Posterior cingulate gyrus (tissue), 11 donors: ENCODE measurements at regions not wholly inside any gene's neighbourhood (a gene's known extent, or its start where the extent isn't known, plus 50 kb on each side); places are given as distances from the start of the nearest gene placed in this dataset.
A peak's percentile ranks its signal among the peaks of the same experiment; 100 is the strongest.

Experiments used
- DNase-seq, 10 donors: peaks; one replicate each; pipeline versions ENCODE4 v3.0.0 to v3.0.0-alpha.2; 2020 to 2021; ENCODE audit warnings: mixed read lengths in 3 of 10
- intact Hi-C: fragments of 100-400 bp; cut with DNase I; formaldehyde crosslinking; loops from one replicate; pipeline ENCODE4 v1.15.1; 2023

DNA sequence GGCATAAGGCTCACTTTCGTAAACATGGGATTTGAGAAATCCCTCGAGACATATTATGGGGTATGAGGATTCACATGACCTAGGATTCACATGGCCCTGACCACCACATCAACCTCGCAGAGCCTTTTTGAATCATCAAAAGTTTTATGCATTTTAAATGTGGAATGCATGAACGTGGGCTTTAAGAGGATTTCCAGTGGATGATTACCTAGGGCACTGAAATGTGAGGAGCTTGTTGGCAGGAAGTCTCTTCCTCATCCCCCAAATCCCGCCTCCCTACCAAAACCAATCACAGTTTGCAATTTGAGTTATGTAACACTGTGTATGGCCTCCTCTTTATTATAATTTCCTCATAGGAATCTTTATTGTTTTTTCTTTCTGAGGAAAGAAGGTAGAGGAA lies 659.6 kb upstream of the TBX3 start:
- intact Hi-C loops = no loop called here
- DNase-seq = no peak

DNA sequence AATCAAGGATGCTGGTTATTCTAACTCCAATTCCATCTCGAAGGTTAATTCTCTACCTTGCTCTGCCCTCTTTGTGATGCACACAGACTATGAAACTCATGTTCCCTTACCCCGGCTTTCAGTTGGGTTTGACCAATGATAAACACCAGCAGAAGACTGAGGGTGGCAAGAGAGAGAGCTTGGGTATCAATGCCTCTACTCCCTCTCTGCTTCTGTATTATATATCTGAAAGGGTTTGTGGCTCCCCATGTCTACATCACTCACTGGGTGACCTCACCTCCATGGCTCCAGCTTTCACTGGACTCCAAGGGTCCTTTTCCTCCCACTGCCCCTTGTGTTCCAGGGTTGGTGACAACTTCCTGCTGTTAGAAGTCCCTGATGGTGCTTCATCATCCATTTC lies 659.0 kb upstream of the TBX3 start:
- DNase-seq = no peak
- intact Hi-C loops = no loop called here

DNA sequence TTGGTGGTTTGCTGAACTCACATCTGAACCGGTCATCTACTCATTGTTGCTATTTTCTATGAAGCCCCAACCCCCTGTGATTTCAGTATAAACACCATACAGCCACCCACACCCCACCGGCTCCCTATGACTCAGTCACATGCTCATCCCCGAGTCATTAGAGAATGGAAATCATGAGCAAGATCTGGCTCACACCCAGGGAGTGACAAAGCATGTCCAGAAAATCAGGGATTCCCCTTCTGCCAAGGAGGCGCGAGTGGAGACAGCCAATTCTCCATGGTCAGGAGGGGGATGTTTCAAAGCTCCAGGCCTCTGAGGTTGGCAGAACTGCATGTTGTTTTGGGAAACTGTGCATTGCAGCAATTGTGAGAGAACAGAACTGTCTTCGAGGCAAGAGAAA lies 657.5 kb upstream of the TBX3 start:
- intact Hi-C loops = no loop called here

DNA sequence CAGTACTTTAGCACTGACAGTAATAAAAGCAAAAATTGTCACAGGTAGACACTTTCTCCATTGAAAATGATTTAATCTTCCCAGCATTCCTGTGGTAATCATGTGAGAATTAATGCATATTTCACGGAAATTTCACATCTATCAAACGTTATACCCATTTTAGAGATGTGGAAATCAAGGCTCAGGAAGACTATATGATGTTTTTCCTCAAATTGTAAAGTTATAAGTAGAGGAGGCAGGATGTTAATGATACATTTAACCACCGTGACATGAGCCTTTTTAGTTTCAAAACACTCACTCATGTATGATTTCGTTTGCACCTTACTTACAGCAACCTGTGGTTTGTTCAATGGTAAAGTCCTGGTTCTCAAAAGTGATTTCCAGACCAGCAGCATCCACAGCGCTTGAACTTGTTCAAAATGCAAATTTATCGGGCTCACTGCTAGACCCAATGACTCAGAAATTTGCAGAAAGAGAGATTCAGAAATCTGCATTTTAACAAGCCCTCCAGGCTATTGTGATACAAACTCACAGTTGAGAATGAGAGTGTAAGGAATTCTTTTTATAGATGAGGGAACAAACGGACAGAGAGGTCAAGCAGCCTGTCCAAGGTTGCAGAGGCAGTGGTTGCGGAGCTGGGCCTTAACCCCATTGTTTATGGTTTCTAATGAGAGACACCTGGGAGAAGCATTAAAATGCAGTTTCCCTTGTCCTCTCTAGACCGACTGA lies 654.8 kb upstream of the TBX3 start:
- no peak for DNase-seq
- intact Hi-C loops = no loop called here

More for the DNA sequence above, 657.5 kb upstream of the TBX3 start:
- DNase-seq = peak in 1 of 10 donors; percentile 45

DNA sequence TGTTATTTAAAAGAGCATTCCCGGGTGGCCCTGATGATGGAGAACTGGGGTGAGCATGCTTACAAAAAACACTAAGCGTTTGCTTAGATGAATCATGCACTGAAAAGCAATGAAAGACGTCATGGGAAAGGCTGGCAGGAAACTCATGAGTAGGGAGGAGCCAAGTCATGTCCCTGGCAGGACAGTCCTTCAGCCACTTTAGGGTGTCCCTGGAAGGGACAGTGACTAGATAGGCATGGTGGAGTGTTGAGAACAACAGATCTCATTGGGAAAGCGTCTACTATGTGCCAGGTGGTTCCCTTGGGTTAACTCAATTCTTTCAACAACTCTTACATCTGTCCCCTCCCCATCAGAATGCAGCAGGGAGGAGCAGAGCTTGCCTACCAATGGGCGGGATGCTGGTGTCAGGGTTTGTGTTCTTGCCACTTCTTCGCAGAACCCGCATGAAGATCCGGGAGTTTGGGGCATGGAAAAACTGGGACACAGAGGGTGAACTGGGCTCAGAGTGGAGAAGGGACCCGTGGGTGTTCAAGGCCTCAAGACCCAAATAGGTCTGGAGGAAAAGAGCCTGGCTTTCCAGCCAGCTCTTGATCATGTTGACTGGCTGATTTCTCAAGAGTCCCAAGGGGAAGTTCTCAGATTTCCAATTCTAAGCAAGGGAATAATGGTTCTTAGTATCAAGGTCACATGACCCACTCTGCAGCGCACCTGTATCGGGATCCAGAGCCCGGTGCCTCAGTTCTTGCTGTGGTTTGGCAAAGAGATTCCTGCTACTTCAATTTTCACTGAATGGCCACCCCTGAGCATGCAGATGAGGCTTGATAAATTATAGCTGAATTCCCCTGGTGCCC lies 653.9 kb upstream of the TBX3 start:
- intact Hi-C loops = no loop called here
- peak in 2 of 10 donors; percentile 34 to 66 for DNase-seq

DNA sequence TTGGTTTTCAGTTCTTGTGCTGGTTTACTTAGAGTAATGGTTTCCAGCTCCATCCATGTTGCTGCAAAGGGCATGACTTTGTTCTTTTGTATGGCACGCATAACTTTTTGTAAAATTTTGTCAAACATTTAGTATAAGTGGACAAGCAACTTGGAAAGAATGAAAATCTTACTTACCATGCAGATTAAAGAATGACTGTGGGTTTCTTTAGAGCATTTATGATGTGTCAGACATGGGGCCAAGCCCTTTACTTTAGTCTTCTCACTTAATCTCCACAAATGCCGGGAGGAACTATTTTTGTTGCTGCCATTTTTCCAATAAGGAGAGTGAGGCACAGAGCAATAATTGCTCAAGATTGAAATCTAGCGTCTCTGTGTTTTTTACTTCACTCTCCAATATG lies 652.5 kb upstream of the TBX3 start:
- intact Hi-C loops = no loop called here
- no peak for DNase-seq

DNA sequence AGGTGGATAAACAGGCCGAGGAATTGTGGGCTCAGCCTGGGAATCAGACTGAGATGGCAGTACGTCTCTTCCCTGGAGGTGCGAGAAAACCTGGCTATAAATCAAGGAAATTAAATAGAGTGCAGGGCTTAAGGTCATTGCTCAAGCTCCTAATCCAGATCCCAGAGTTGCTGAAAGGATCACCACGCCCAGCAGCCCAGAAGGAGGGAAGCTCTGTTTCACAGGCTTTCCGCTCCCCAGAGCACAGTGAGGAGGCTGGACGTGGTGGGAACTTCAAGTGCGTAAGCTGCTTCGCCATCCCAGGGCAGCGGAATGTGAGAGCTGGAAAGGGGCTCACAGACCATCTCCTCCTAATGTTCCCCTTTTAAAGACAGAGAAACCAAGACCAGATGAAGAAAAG lies 651.6 kb upstream of the TBX3 start:
- intact Hi-C loops = no loop called here
- DNase-seq = peak in 1 of 10 donors; percentile 49

DNA sequence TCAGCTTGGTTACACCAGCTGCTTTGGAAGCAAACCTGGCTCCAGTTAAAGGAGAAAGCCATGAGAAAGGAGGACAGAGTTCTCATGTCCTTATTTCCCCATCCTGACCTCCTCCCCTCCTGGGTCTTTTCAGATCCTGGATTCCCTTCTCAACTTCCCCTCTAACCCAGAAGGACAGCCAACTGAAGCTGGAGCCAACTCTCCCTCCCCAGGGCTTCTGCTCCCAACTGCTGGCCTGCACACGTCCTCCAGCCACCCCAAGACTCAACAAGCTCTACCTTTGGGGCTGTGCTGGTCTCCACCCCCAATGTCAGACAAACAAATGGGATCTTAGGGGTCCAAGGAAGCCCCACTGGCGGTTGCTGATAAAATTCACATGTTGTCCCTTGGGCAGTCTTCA lies 651.1 kb upstream of the TBX3 start:
- intact Hi-C loops = no loop called here

DNA sequence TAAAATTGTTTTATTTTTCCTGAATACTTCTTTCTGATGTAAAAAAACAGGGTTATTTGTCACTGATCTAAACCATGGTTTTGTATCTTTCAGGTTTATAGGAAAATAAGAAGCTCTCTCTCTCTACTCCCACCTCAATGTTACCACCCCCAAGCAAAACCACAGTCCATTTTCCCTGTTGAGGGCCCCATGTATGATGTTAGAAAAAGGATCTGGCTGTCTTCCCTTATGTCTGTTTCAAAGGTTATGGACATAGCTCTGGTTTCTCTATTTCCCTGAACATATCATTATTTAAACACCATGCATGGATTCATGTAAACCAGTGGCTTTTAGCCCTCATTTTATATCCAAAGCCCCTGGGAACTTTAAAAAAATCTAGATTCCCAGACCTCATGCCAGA lies 649.0 kb upstream of the TBX3 start:
- intact Hi-C loops = no loop called here
- no peak for DNase-seq

More for the DNA sequence above, 651.1 kb upstream of the TBX3 start:
- DNase-seq = no peak

DNA sequence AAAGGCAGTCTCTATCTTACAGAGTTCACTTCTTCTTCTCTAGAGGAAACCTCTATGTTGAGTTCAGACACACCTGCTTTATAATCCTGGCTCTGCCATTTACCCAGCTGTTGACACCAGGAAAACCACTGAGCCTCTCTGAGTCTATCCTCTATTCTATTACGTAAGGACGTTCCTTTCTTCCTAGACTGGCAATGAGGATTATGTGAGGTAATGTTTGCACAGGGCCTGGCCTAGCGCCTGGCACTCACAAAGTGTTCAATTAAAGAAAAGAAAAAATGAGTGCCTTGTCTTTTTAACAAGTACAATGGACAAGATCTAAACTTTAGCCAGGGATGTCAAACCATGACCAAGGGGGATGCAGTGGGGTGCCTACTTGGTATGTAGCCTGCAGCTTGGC lies 641.9 kb upstream of the TBX3 start:
- no peak for DNase-seq
- intact Hi-C loops = no loop called here

DNA sequence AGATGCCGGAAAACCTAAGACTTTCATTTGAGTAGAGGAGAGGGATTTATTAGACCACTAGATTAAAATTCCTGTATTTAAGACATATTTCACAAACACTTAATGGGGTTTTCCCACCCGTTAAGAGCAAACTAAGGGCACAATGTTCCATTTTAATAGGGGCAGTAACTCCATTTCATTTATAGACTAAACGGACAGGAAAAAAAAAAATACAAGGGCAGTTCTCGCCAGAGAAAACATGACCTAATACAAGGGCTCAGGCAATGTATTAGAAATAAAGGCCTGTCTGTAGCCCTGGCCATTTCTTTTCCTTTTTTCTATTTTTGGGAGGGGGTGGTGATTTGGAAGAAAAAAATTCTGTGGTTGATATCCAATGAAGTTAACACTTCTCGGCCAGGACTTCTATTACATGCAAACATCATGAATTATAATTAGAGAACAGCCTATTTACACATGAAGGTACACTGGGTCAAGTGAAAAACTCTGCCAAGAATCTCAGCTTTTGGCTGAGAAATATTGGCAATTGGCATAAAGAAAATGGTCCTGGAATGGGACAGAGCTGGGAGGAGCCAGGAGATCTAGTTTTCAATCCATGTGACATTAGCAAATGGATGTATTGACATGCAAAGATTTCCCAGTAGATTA lies 641.1 kb upstream of the TBX3 start:
- no peak for DNase-seq
- intact Hi-C loops = no loop called here

DNA sequence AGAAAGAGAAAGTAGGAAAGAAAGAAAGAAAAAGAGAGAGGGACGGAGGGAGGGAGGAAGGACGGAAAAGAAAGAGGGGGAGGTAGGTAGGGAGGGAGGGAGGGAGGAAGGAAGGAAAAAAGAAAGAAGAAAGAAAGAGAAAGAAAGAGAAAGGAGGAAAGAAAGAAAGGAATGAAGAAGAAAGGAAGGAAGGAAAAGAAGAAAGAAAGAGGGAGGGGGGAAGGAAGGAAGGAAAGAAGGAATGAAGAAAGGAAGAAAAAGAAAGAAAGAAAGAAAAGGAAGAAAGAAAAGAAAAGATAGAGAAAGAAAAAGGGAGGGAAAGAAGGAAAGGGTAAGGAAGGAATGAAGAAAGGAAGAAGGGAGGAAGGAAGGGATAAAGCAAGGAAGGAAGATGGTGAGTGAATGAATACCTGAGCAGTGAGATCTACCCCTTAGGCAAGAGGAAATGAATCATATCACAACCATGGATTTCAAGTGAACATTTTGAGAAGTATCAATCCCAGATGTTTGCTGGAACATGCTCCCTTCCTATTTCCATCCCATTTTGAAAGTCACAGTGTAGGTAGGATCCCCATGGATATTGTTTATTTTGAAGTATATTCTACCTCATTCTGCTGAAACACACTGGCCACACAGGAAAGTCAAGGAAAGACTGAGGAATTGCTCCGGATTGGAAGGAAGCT lies 639.4 kb upstream of the TBX3 start:
- intact Hi-C loops = no loop called here
- DNase-seq = no peak

DNA sequence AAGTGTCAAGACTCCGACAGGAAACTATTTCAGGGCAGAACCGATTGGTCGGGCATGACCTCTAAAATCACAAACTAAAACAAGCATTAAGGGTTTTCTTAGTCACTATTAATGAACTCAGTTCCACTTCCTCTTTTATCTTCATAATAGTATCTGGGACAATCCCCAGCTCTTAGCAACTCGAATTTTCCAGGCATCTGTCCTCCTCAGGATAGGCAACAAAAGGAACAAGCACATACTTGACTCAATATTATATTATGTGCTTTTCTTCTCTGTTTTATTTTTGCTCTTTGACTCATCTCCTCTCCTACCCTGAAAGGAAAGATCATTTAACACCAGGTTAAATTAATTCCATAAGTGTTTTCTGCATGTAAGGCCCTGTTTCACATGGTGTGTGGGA lies 638.3 kb upstream of the TBX3 start:
- DNase-seq = no peak
- intact Hi-C loops = no loop called here

DNA sequence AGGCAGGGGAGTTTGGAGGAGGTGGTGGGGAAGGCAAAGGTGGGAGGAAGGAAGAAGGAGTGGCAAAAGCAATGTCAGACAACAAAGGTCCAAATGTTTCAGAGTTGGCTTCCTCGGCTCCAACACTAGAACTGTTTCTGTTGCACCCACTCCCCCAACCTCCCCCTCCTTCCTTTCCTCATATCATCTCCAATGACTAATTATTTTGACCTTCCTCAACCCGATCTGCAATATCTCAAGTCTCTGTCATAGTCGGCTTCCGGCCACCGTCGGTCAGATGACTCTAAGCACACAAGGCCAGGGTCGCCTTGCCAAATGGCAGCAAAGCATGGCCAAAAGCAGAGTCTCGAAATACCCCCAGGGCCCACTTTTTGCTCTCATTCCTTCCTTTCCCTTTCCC lies 637.0 kb upstream of the TBX3 start:
- DNase-seq = no peak
- intact Hi-C loops = no loop called here

DNA sequence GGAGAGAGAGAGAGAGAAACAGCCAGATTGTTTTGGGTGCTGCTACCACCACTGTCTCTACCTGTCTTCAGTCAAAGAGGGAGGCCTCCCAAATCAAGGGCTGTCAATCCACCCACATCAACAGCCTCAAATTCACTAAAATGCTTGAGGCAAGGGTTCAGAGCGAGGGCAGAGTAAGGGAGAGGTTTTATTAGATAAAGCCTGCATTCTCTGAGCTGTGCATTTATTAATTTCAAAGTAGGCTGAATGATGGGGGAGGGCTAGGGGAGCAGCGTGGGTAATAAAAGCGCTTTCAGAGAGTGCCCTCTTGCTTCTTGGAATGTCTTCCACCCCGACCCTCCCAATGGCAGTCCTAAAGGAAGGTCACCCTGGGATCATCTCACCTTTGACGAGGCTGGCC lies 636.5 kb upstream of the TBX3 start:
- no peak for DNase-seq
- intact Hi-C loops = no loop called here

DNA sequence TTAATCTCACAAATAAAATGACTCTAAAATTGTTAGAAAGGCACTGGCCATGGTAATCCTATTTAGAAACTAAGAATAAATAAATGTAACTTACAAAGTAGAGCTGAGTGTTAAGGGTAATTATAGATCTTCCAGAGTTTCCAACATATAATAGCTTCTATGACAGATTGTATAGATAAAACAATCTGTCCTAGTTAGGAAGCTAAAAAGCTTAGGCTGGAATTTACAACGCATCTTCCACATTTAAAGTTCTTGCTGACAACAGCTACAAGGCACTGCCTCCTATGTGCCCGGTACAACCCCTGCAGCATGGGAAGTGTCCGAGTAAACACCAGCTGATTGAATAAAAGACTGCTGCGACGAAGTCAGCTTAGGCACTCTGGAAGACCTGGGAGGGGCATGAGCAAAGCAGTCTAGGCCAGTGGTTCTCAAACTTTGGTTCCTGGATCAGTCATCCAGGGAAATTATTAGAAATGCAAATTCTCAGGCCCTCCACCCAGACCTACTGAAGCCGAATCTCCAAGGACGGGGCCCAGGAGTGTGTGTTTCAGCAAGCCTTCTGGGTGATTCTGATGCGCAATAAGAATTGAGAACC lies 635.6 kb upstream of the TBX3 start:
- no peak for DNase-seq
- intact Hi-C loops = no loop called here

DNA sequence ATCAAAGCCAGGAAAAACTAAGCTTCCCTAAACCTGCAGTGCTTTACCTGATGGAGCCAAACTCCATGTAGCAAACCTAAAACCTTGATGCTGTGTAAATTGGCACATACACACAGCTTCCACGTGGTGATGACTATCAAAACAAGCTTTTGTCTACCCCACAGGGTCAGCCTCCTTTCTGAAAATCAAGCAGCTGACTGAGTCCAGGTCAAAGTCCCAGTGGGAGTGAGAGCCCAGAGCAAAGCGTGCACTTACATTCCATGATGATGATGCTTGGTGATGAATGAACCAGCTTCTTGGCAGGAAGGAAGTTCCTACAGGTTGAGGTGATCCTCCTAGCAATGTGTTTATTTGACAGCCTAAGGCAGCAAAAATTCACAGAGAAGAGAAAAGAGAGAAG lies 630.0 kb upstream of the TBX3 start:
- DNase-seq = no peak
- intact Hi-C loops = no loop called here

DNA sequence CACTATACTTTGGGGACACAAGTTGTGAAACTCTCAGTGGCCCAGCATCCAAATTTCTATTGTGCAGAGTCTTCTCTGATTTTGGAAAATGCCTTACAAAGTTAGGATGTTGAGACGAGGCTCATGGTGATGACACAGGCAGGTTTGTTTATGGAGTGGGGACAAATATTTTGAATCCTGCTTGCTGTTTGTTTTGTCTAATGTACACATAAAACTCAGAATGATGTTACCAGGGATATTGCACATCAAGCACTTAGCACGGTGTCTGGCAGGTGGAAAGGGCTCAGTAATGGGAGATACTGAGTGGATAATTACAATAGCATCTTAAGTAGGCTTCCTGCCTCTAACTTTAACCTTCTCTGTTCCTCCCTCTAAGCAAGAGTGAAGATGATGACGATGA lies 628.9 kb upstream of the TBX3 start:
- intact Hi-C loops = no loop called here
- DNase-seq = no peak

DNA sequence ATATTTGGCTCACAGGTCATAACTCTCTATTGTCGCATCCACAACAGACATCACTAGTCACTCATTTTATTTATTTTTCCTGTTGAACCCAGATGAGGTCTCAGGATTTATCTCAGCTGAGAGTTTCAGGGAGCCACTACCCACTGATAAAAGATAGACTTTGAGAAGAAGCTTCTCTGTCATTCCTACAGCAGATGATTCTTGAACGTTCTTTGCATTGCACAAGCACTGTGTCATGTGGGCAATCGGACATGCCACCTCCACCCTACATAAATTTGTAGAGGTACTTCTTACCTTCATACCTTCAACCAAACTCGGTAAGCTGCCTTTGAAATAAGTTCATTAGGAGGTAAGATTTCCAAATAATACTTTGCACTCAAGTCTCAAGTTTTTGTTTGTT lies 627.9 kb upstream of the TBX3 start:
- no peak for DNase-seq
- intact Hi-C loops = no loop called here

DNA sequence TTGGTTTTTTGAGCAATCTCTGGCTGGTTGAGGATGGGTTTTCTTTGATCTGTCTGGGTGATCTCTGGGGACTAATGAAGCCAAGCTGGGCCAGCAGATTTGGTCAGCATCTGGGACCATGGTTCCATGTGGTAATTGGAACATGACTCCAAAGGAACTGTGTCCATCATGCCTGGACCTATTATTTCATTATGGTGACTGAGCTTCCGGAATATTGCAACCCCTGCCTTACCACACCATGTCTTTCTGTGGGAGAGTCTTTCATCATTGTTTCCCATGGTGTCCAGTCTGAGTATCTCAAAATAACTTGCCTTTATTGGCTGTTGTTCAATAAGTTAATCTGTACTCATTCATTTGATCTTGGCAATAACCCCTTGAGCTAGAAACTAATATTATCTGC lies 624.9 kb upstream of the TBX3 start:
- DNase-seq = no peak
- intact Hi-C loops = no loop called here

DNA sequence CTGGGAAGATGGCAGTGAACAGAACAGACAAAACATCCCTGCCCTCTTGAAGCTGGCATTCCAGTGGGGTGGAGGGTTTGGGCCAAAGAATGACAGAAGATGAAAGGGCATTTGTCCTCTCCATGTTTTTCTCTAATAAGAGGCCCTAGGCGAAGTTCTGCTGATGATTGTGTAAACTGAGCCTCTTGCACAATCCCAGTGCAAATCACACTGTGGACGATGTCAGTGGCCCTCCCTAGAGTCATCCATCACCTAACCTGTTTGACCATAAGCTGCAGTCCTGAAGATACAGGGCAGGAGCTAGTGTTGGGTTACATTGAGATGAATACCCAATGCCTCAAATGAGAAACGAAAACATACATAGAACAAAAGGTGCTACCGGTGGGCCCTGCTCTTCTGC lies 622.4 kb upstream of the TBX3 start:
- intact Hi-C loops = no loop called here

More for the DNA sequence above, 622.4 kb upstream of the TBX3 start:
- DNase-seq = no peak
